Upper lobe of left lung (tissue), 6 donors: ENCODE measurements at regions not wholly inside any gene's neighbourhood (a gene's known extent, or its start where the extent isn't known, plus 50 kb on each side); places are given as distances from the start of the nearest gene placed in this dataset.
A peak's percentile ranks its signal among the peaks of the same experiment; 100 is the strongest.

ENCODE experiments used
- ATAC-seq, 2 donors: fragments of 200-7000 bp; cut with Tn5 transposase; one replicate each; pipeline ENCODE4 v1.9.1; 2022; ENCODE audit warnings: mild to moderate bottlenecking in 2 of 2, moderate library complexity in 2 of 2; ENCODE audit not compliant: low FRiP score in 2 of 2
- DNase-seq, 2 donors: peaks; one replicate each; pipeline ENCODE4 v3.0.0-alpha.2; 2019 to 2020
- H3K27ac ChIP-seq, 4 donors: fragments of 200-600 bp; sonication (generic); one replicate each; pipeline ENCODE4 v1.5.1; 2016 to 2019
- H3K27me3 ChIP-seq, 4 donors: fragments of 200-600 bp; sonication (generic); one replicate each; pipeline ENCODE4 v1.5.1; 2017 to 2019
- H3K36me3 ChIP-seq, 4 donors: fragments of 200-600 bp; sonication (generic); one replicate each; pipeline ENCODE4 v1.5.1; 2016 to 2019
- H3K4me1 ChIP-seq, 4 donors: fragments of 200-600 bp; sonication (generic); one replicate each; pipeline ENCODE4 v1.5.1; 2018 to 2019
- H3K4me3 ChIP-seq, 4 donors: fragments of 200-600 bp; sonication (generic); one replicate each; pipeline ENCODE4 v1.5.1; 2017 to 2019; ENCODE audit warnings: mild to moderate bottlenecking in 2 of 4, moderate library complexity in 1 of 4
- H3K9me3 ChIP-seq, 4 donors: fragments of 200-600 bp; sonication (generic); one replicate each; pipeline ENCODE4 v1.5.1; 2018 to 2019
- EP300 ChIP-seq, 4 donors: sonication (generic); formaldehyde crosslinking; IDR thresholded peaks; one replicate each; pipeline ENCODE4 v1.5.1; 2017; ENCODE audit warnings: antibody characterized with exemption in 4 of 4, control low read depth in 2 of 4
- POLR2A ChIP-seq, 4 donors: fragments of 450-650 bp; IDR thresholded peaks; one replicate each; pipeline ENCODE4 v1.5.1; 2016 to 2017; ENCODE audit warnings: antibody characterized with exemption in 4 of 4, mild to moderate bottlenecking in 2 of 4
- POLR2AphosphoS5 ChIP-seq, 2 donors: sonication (generic); formaldehyde crosslinking; IDR thresholded peaks; one replicate each; pipeline ENCODE4 v1.5.1; 2017; ENCODE audit warnings: antibody characterized with exemption in 2 of 2
- WGBS, 2 donors: methylation state at CpG; one replicate each; pipeline ENCODE4 v1.1.5; 2017 to 2018; 5-methylcytosine and 5-hydroxymethylcytosine counted together
- TF ChIP-seq, protein P1 (sequence below), 6 experiments: fragments of 450-650 bp in 4 of 6; fragments of 200-600 bp in 2 of 6; sonication (generic) in 2 of 6; IDR thresholded peaks; one replicate each; pipeline ENCODE4 v1.5.1; 2016 to 2019; ENCODE audit warnings: antibody characterized with exemption in 6 of 6
- donor health status: DM: no; HTN: no; CAD: no; lungs with moderate emphysema.
- donor health status: DM: no; HTN: yes; CAD: no; lungs with severe emphysema.

DNA sequence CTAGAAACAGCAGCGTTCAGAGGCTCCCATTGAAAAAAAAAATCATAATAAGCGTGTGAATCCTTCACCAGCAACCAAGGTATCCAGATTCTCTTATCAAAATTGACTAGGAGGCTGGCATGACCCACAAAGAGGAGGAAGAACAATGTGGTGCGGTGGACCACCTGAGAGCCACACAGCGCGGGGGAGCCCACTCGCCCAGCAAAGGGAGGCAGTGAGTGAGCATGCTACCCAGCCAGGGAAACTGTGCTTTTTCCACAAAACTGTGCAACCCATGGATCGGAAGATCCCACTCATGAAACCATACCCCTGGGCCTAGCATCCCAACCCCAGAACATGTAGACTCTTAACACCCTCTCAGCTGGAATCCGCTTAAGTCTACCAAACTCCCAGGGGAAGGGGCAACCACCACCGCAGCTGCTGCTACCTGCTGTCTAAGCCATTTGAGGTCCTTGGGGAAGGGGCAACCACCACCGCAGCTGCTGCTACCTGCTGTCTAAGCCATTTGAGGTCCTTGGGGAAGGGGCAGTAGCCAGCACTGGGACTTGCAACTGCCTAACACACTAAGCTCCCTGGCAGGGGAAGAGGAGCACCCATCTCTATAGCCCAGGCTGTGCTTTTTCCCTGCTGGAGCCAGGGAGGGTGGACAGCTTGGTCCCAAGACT is 102.8 kb upstream of the CLDN18 start:
- H3K9me3 ChIP-seq = peaks cover 0 to 10% (median 0%) of the 10 kb centered on the region in 4 donors

DNA sequence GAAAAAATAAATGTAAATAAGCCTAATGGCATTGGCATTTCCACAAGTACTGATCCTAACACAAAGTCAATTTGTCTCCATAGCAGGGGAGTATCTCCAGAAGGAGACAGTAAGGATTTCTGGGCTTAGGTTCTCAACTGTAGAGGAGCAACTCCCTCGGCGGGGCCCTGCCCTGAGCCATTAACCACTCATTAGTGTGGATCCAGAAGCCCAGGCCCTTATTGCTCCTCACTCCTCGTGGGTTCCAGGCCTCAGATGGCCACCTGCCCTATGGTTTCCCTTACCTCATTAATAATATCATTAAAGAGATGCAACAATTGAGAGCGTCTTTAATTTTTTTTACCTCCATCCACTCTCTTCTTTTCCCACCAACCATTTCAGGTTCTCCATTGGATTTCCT is 85.3 kb upstream of the CLDN18 start:
- DNase-seq (no peak), ATAC-seq (no peak)
- Histone ChIP-seq H3K4me3 (no peak overlapping the region), H3K9me3 (no peaks in the 10 kb centered on the region), H3K4me1 (no peaks in the 10 kb centered on the region), H3K27ac (no peak overlapping the region), H3K36me3 (no peaks in the 10 kb centered on the region), H3K27me3 (no peaks in the 10 kb centered on the region)
- 81% methylated on average over 4 of the region's 4 CpGs for WGBS, 2 donors
- no peak for TF ChIP-seq EP300 (IDR thresholded peaks at IDR 0.05)
- TF ChIP-seq POLR2A (IDR thresholded peaks at IDR 0.05) = no peak
- no peak for TF ChIP-seq POLR2AphosphoS5 (IDR thresholded peaks at IDR 0.05)
- TF ChIP-seq, protein P1, sequence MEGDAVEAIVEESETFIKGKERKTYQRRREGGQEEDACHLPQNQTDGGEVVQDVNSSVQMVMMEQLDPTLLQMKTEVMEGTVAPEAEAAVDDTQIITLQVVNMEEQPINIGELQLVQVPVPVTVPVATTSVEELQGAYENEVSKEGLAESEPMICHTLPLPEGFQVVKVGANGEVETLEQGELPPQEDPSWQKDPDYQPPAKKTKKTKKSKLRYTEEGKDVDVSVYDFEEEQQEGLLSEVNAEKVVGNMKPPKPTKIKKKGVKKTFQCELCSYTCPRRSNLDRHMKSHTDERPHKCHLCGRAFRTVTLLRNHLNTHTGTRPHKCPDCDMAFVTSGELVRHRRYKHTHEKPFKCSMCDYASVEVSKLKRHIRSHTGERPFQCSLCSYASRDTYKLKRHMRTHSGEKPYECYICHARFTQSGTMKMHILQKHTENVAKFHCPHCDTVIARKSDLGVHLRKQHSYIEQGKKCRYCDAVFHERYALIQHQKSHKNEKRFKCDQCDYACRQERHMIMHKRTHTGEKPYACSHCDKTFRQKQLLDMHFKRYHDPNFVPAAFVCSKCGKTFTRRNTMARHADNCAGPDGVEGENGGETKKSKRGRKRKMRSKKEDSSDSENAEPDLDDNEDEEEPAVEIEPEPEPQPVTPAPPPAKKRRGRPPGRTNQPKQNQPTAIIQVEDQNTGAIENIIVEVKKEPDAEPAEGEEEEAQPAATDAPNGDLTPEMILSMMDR (IDR thresholded peaks at IDR 0.05) = no peak

More for the DNA sequence above, 102.8 kb upstream of the CLDN18 start:
- H3K27ac ChIP-seq = no peak overlapping the region
- H3K4me1 ChIP-seq = no peaks in the 10 kb centered on the region
- H3K36me3 ChIP-seq = no peaks in the 10 kb centered on the region
- 91 to 93% methylated on average over 9 to 10 of the region's 10 CpGs for WGBS, 2 donors
- TF ChIP-seq POLR2A (IDR thresholded peaks at IDR 0.05) = no peak
- TF ChIP-seq, protein P1 (IDR thresholded peaks at IDR 0.05) = no peak
- no peak overlapping the region for H3K4me3 ChIP-seq
- DNase-seq (peak in 1 of 2 donors; percentile 26), ATAC-seq (no peak)
- no peaks in the 10 kb centered on the region for H3K27me3 ChIP-seq

DNA sequence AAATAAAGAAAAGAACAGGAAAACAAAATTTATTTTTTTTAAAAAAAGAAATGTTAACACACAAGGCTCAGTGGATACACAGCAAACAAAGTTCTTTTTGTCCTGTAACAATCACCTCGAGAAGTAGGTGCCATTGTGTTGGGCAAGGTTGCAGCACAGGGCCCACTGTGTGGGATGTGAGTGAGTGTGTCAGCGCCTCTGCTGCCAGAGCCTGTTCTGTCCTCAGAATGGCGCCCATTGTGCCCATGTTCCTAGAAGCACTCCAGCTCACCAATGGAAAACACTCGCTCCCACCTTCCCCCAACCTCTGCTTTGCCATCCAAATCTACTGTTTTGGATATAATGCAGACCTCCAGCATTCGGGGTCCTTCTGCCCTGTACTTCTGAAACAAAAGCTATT is 84.9 kb upstream of the CLDN18 start:
- 86 to 87% methylated on average over 5 of the region's 5 CpGs for WGBS, 2 donors
- H3K4me3 ChIP-seq = no peak overlapping the region

DNA sequence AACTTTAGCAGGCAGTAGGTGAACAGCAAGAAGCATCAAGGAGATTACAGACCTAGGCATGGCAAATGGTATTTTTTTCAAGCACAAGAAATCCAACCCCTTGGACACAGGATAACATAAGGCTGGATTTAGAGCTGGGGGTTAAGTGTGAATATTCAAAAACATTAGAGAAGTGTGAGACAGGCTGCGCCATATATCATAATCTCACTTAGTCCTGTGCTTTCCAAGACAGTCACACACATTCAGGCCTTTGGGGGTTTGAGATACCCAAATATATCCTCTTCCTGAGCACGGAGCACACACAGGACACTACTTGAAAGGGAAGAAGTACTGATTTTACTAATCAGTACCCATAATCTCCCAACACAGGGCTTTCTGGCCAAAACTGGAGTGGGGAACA is 83.0 kb upstream of the CLDN18 start:
- 84% methylated on average over 2 of the region's 2 CpGs for WGBS, 2 donors
- no peak for DNase-seq
- Histone ChIP-seq H3K27ac (no peak overlapping the region), H3K4me3 (no peak overlapping the region), H3K27me3 (no peaks in the 10 kb centered on the region), H3K9me3 (no peaks in the 10 kb centered on the region), H3K36me3 (no peaks in the 10 kb centered on the region), H3K4me1 (no peaks in the 10 kb centered on the region)
- TF ChIP-seq POLR2AphosphoS5 (IDR thresholded peaks at IDR 0.05) (no peak), EP300 (IDR thresholded peaks at IDR 0.05) (no peak), POLR2A (IDR thresholded peaks at IDR 0.05) (no peak)
- TF ChIP-seq, protein P1 (IDR thresholded peaks at IDR 0.05) = no peak
- ATAC-seq = no peak

More for the DNA sequence above, 84.9 kb upstream of the CLDN18 start:
- DNase-seq (no peak), ATAC-seq (no peak)
- Histone ChIP-seq H3K36me3 (no peaks in the 10 kb centered on the region), H3K27ac (no peak overlapping the region), H3K9me3 (no peaks in the 10 kb centered on the region), H3K4me1 (no peaks in the 10 kb centered on the region), H3K27me3 (no peaks in the 10 kb centered on the region)
- TF ChIP-seq, protein P1 (IDR thresholded peaks at IDR 0.05) = no peak
- TF ChIP-seq POLR2AphosphoS5 (IDR thresholded peaks at IDR 0.05) (no peak), EP300 (IDR thresholded peaks at IDR 0.05) (no peak), POLR2A (IDR thresholded peaks at IDR 0.05) (no peak)

- DNase-seq (no peak), ATAC-seq (no peak)
- H3K4me3 ChIP-seq = no peak overlapping the region
- H3K27me3 ChIP-seq = no peaks in the 10 kb centered on the region
- no peaks in the 10 kb centered on the region for H3K4me1 ChIP-seq
- TF ChIP-seq EP300 (IDR thresholded peaks at IDR 0.05) (no peak), POLR2AphosphoS5 (IDR thresholded peaks at IDR 0.05) (no peak), POLR2A (IDR thresholded peaks at IDR 0.05) (no peak)
- TF ChIP-seq, protein P1 (IDR thresholded peaks at IDR 0.05) = no peak
- 70 to 72% methylated on average over 3 of the region's 3 CpGs for WGBS, 2 donors
- H3K36me3 ChIP-seq = no peaks in the 10 kb centered on the region
- no peak overlapping the region for H3K27ac ChIP-seq
- no peaks in the 10 kb centered on the region for H3K9me3 ChIP-seq
Observed at GRCh38 chr3:137930976-137931375, 79.0 kb upstream of the CLDN18 start.
